ENCODE measurements at regions not wholly inside any gene's neighbourhood (a gene's known extent, or its start where the extent isn't known, plus 50 kb on each side); places are given as distances from the start of the nearest gene placed in this dataset.

- TF ChIP-seq CTCF (conservative IDR thresholded peaks at IDR 0.05 in 1 of 2, IDR thresholded peaks at IDR 0.05 in 1 of 2; ENCODE audit: low read depth in 1 of 2, low read length in 2 of 2): no peak
- no peak for TF ChIP-seq EZH2 (IDR thresholded peaks at IDR 0.05; ENCODE audit: low read length, missing control alignments)
Observed at GRCh38 chr20:51312480-51312783, 230.1 kb downstream of the NFATC2 start.

Measured in fibroblast of lung (primary cell).